HG02884 (cell line): ENCODE measurements at regions not wholly inside any gene's neighbourhood (a gene's known extent, or its start where the extent isn't known, plus 50 kb on each side); places are given as distances from the start of the nearest gene placed in this dataset.
"Not testable (repeated sequence)": the region's sequence is repeated elsewhere in the genome, so short reads cannot be mapped to it uniquely, and the experiment has no call there.

Source experiments
- ATAC-seq: cut with Tn5 transposase; IDR thresholded peaks from one replicate; pipeline ENCODE4 v1.9.1; 2021; ENCODE audit warnings: mild to moderate bottlenecking, moderate library complexity; ENCODE audit not compliant: unreplicated experiment

DNA sequence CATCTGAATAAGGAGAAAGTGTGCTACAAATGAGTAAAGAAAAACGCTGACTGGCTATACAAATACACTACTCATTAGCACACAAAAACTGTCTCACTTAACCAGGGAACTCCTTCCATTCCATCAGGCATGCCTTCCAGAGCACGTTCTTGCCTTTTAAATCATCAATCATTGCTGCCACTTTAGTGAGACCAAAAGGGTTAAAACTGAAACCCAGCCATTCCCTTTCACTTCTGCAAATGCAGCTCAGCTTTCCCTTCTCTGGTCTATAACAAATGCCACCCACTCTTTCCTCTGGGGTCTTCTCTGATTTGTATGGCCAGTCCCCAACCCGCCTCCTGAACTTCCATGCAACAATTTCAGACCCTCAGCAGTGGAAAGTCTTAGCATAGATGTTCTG lies 231.5 kb downstream of the TRIML1 start:
- ATAC-seq: no peak

DNA sequence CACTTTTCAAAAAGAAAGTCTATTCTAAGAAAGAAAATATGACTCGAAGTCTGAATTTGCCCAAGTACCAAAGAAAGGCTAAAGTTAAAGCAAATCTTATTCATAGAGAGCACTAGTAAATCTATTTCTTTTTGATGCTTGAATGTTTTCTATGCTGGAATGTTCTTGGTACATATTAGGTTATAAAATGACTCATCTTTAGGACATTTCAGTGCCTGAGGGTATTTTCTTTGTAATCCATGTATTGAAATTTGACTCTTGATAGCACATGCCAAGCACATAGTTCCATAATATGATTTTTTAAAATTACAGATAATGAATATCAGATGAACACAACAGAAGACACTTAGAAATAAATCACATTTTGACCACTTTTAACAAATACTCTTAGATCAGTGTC lies 232.8 kb downstream of the TRIML1 start:
- no peak for ATAC-seq

DNA sequence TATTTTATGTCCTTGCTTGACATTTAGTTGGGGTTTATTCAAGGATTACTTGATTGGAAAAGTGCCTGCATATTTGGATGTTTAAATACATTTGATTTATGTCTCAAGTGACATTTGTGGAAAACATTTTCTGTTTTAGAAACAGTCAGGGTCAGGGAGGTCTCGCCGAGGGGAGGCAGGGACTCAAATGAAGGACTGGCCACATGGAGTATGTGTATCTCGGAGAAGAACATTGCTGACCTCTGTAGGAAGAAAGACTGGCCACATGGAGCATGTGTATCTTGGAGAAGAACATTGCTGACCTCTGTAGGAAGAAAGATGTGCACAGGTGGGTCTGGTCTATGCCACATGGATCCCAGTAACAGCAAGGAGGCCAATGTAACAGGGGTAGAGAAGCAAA lies 233.6 kb downstream of the TRIML1 start:
- no peak for ATAC-seq

DNA sequence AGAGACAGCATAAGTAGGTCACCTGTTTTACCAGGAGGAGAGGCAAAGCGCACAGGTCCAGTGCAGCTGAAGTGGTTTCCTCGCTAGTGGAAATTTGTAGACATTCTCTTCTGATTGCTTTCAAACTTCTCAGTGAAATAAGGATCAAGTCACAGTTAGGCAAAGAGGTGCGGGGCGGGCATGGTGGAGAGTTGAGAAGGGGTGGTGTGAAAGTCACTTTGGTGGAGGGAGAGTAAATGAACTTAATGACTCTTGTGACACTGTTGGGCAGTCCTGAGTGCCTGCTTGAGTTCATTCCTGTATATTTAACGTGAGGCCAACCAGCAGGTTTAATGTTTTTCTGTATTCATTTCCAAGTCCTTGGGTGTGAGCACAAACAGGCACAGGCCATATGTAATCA lies 235.6 kb downstream of the TRIML1 start:
- ATAC-seq: no peak

DNA sequence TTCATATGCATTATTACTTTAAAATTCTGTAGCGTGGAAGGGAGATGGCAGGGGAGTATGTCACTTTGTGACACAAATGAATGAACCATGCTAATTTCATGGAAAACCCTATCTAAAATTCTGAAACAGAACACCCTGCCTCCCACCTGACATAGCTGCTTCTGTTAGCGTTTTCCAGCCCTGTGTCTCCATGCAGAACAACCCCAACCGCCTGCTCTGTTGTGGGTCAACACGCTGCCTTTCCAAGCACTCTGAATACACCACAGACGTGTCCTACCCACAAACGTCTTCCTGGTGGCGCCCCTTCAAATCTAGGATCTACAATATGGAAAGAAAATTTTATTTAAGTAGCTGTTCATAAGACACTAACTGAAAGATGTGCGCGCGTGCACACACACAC lies 238.6 kb downstream of the TRIML1 start:
- ATAC-seq: no peak

DNA sequence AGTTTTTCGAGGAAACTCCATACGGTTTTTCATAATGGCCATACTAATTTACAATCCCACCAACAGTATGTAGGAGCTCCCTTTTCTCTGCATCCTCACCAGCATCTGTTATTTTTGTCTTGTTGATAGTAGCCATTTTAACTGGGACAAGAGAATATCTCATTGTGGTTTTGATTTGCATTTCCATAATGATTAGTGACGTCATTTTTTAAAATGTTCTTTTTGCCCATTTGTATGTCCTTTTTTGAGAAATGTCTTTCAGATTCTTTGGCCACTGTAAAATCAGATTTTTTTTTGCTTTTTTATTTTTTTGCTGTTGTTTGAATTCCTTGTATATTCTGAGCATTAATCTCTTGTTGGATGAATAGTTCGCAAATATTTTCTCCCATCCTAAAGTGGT lies 243.9 kb downstream of the TRIML1 start:
- ATAC-seq: no peak

DNA sequence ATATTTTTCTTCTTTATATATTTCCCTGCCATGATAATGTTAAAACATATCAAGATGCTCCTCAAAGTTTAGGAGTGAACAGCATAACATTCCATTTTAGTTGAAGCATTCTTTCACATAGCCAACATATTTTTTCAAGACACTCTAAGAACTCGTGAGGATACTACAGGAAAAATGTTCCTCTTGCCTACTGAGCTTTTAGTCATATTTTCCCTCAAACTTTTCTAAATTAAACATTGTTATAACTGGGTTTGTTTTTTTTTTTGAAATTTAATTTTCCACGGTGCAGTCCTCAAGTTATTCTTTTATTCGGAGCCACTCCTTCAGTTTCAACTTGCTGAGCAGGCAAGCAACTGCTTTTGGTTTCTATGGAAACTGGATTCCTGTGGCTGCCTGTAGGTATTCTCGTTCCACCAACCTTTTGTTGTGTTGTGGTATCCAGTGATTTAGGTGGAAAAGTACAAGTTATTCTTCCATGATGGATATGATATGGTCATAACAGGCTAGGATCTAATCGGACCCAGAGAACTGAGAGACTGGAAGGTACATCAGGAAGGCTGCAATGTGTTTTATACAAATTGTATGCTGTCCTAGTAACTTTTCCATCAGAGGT lies 248.0 kb downstream of the TRIML1 start:
- ATAC-seq: no peak

DNA sequence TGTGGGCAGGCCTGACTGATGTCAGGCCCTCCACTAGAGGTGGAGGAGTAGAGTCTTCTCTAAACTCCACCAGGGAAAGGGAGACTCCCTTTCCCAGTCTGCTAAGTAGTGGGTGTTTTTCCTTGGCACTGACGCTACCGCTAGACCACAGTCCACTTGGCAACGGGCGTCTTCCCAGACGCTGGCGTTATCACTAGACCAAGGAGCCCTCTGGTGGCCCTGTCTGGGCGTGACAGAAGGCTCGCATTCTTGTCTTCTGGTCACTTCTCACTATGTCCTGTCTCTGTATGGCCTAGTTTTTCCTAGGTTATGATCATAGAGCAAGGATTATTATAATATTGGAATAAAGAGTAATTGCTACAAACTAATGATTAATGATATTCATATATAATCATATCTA lies 252.1 kb downstream of the TRIML1 start:
- ATAC-seq: not testable (repeated sequence)

DNA sequence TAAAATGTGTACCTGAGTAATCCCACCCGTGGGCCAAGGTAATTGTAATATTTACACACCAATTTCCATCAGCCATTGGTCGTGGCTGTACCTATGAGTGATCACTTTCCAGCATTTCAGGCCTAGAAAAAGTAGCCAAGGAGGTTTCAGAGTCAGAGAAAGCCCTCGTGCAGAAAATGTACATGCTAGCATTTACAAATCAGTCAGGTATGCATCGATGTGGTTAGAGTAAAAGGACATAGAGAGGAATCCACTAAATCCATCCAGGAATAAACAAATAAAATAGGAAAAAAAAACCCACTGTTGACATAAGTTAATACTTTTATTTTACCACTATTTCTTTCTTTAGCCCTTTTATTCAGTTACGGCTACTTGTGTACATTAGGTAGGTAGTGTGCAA lies 256.8 kb downstream of the TRIML1 start:
- ATAC-seq: no peak

DNA sequence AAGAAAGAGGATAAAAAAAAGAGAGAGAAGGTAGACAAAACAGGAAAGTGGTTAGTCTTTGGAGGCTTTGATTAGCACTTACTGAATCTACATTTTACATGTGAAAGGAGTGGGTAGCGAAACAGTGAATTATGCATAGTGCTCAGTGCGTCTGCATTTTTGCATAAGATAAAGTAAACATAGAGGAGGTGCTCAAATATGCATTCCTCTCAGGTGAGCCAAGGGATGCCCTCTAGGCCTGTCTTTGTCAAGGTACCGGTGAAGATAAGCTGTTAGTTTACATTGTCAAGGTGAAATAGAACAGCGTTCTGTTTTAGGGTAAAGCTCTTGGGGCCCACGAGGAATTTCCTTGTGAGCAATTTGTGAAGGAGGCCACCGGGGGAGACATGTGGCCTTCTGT lies 260.6 kb downstream of the TRIML1 start:
- no peak for ATAC-seq

DNA sequence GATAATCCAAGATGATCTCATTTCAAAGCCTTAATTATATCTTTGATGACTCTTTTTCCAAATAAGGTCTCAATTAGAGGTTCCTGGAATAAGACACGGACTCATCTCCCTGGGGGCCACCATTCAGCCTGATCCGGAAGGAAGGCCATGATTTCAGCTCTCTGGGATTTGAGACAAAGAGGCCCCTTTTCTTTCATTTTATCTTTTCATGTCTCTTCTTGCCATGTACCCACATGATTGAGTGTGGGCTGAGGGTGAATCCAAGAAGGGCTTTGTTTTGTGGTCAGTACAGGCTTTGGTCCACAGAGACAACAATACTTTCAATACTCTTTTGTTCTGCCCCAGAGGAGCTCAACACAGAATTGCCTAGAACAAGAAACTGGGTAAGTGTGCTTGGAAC lies 261.2 kb downstream of the TRIML1 start:
- ATAC-seq: no peak

DNA sequence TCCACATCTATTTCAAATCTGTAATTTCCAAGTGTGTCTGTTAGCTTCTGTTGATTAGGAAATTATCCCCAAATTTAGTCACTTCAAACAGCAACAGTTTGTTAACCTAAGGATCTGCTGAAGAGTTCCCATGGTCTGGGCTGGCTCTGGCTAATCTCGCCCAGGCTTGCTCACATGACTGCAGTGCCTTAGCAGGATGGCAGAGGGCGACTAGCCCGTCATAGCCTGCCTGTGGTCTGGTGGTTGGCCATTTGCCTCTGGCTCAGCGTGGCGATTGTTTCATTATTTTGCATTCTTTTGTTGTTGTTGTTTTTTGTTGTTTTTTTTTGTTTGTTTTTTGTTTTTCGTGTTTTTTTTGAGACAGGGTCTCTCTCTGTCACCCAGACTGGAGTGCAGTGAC lies 264.0 kb downstream of the TRIML1 start:
- ATAC-seq: no peak

DNA sequence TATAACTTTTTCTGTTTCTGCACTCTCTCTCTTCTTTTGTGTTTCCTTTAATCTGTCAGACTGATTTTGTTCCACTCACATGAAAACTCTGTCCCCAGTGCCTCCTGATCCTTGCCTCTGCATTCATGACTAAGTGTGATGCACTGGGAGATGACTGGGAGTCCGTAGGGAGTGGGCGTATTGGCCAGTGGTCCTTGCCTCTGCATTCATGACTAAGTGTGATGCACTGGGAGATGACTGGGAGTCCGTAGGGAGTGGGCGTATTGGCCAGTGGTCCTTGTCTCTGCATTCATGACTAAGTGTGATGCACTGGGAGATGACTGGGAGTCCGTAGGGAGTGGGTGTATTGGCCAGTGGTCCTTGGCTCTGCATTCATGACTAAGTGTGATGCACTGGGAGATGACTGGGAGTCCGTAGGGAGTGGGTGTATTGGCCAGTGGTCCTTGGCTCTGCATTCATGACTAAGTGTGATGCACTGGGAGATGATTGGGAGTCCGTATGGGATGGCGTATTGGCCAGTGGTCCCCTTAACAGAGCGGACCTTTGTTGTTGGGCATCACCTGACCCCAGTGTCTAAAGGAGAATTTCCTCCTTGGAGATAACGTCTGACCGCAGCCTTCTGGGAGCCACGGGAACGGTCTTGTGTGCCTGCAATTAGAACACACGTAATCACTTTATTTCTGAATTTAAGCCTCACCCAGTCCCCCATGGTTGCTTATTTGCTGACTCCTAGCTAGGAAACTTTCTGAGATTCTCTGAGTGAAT lies 266.0 kb downstream of the TRIML1 start:
- ATAC-seq: not testable (repeated sequence)

DNA sequence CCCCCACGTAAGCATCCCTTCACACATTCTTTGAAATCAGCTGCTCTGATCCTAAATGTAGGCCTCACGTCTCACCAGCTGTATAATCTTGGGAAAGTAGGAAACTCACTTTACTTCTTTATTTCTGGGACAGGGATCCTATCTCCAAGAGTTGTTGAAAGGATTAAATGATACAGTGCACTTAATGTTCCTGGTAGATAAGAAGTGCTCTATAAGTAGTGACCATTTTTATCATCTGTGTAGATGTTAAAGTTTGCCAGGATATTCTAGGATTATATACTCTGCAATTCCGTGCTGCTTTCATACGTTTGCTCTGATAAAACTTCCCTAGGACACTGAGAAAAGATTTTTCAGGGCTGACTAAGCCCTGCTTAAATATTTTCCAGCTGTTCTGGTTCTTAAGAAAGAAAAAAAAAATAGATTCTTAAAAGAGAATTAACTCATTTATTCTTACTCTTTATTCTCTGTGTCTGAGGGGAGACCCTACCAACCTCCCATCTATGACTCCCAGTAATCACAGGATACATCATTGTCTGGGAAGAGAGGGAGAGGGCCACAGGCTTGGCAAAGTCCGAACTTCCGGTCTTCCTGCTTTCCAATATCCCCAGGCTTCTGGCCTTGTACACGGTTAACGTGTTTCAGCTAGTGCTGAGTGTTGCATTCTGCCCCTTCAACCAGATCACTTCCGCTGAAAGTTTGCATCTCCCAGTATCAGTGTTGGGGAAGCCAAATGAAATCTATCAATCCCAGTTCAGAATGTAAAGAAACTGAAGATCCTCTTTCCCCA lies 269.2 kb downstream of the TRIML1 start:
- no peak for ATAC-seq

DNA sequence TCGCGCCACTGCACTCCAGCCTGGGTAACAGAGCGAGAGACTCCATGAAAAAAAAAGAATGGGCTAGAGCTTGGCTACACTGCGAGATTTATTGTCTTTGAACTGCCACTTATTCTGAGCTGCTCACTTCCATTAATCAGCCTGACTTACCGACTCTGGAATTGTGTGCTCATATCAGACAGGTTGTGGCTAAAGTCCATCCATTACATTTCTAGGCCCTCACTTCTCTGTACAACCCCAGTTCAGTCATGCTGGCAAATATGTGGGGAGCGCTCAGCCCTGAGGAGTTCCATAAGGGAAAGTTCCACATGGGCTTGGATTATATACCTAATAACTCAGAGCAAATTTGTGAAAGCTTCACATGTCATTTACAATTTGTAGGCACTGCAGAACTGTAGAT lies 270.6 kb downstream of the TRIML1 start:
- no peak for ATAC-seq

DNA sequence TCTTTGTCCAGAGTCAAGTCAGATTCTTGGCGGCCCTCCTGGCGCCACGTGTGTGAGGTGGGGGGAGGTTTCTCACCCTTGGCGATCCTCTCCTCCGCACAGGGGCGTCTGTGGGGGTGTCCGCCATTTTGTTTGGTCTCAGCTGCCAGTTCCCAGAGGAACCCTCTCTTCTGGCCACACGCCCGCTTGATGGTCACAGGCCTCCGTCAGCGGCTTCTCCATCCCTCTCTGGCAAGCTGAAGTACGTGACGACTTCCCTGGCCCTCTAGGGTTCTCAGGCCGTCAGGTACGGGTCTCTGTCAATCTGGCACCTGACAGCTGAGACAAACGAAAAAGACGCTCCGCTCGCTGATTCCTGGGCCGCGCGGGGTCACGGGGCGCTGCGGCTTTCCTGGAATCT lies 272.6 kb downstream of the TRIML1 start:
- ATAC-seq: no peak

DNA sequence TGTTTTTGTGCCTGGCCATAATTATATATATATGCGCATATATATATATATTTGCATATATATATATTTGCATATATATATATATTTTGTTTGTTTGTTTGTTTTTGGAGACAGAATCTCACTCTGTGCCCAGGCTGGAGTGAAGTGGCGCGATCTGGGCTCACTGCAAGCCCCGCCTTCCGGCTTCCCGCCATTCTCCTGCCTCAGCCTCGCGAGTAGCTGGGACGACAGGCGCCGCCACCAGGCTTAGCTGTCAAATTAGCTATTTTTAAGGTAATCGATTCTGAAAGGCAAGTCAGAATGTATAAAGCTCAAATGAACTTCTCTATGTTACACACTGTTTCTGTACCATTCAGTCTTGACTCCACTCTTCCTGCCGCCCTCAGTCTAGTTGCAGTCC lies 273.3 kb downstream of the TRIML1 start:
- ATAC-seq: no peak

DNA sequence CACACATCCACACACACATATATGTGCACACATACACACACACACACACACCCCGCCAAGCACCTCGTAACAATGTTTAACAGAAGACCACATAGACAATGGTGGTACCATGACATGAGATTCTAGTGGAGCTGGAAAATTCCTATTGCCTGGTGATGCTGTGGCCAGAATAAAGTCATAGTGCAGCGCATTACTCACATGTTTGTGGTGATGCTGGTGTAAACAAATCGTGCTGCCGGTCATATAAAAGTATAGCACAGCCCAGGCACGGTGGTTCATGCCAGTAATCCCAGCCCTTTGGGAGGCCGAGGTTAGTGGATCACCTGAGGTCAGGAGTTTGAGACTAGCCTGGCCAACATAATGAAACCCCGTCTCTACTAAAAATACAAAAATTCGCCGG lies 275.2 kb downstream of the TRIML1 start:
- ATAC-seq: no peak

DNA sequence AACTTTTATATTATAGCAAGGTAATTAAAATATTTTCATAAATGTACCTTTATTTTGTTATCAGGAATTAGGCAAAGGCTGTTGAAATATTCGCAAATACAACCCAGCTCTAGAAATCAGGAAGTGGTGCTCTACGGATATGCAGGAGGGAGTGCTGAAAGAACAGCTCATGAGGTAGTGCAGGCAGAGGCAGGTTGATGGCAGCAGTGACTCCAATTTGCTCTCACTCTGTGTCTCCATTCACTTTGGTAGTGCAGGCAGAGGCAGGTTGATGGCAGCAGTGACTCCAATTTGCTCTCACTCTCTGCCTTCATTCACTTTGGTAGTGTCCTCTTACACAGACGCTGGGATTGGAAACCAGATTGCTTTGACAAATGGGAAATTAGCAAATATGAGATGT lies 277.9 kb downstream of the TRIML1 start:
- no peak for ATAC-seq

DNA sequence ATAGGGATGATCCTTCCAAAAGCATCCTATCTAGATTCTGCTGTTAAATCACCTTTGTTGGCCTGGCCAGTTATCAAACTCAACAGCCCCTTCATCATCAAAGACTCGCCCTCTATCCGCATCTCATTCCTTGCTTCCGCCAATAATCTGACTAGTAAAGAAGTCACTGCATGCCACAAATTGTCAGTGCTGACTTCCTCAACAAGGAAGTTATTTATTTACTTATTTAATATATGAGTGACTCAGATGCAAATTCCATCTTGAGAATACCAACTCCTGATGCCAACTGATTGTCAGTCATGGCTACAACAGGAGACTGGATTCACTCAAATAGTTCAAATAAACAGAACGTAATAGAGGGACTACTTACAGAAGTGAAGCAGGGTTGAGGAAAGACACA lies 283.8 kb downstream of the TRIML1 start:
- no peak for ATAC-seq

DNA sequence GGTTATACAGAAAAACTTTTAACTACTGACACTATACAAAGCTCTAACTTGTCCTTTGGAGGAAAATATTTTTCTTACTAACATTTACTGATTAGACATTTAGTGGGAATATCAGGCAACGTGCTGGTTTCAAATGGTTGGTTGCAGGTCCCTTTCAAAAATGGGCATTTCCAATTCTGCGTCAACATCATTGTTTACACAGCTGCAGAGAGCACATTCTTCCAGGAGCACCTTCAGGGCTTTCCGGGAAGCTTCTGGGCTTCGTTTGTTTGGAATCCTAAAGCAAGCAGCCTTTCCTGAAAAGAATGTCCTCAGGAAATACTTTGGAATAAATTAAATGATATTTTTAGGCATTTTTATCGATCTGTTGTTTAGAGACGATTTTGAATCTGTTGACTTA lies 289.7 kb downstream of the TRIML1 start:
- no peak for ATAC-seq

DNA sequence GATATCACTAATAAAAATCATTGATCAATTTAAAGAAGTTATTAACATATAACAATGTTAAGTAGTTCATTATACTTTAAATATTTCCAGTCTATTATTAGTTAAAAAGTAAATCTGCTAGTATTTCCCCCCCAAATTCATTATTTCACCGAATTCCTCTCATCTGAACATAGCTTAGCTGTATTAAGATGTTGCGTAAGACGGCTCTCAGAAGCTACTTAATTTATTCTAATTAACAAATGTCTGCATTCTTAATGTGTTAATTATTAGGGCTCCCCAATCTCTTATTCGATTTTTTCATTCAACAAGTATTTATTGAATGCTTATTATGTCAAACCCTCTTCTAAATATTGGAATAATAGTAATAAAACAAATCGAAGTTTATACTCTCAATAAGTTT lies 290.7 kb downstream of the TRIML1 start:
- no peak for ATAC-seq
